ENCODE measurements at regions not wholly inside any gene's neighbourhood (a gene's known extent, or its start where the extent isn't known, plus 50 kb on each side); places are given as distances from the start of the nearest gene placed in this dataset.
A peak's percentile ranks its signal among the peaks of the same experiment; 100 is the strongest.

- TF ChIP-seq CTCF (IDR thresholded peaks at IDR 0.05) = no peak
- peak; percentile 61 for DNase-seq (ENCODE audit: low spot score)
- H3K27ac ChIP-seq = no peak overlapping the region
- no peak overlapping the region for H3K4me3 ChIP-seq
Measured at GRCh38 chr10:11396311-11396955, 215.0 kb downstream of the USP6NL start.

GRCh38 chr10:11395581-11396310, 215.7 kb downstream of the USP6NL start:
- no peak overlapping the region for H3K4me3 ChIP-seq
- H3K27ac ChIP-seq = no peak overlapping the region
- peak; percentile 29 for DNase-seq (ENCODE audit: low spot score)
- no peak for TF ChIP-seq CTCF (IDR thresholded peaks at IDR 0.05)

- Histone ChIP-seq H3K27ac (no peak overlapping the region), H3K4me3 (no peak overlapping the region)
- TF ChIP-seq CTCF (IDR thresholded peaks at IDR 0.05) = no peak
- DNase-seq (ENCODE audit: low spot score) = no peak
Measured at GRCh38 chr10:11395161-11395560, 216.3 kb downstream of the USP6NL start.

DNA sequence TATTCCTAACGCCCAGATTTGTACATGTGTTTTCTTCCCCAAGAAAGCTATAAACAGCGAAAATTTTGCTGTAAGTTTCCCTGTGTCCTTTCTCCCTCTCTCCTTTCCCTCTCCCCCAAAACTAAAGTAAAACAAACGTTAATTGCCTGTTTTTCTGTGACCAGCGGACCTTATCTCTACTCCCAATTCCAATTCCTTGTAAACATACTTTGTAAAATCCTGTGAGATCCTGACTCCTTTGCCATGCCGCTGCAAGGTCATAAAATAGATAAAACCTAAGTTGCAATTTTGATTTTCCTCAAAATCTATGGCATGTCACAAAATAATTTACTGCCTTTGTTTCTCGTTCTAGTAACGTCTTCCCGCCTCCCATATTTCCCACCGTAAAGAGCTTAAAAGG, 217.6 kb downstream of the USP6NL start:
- no peak for TF ChIP-seq CTCF (IDR thresholded peaks at IDR 0.05)
- DNase-seq (ENCODE audit: low spot score) = no peak
- Histone ChIP-seq H3K27ac (no peak overlapping the region), H3K4me3 (no peak overlapping the region)

DNA sequence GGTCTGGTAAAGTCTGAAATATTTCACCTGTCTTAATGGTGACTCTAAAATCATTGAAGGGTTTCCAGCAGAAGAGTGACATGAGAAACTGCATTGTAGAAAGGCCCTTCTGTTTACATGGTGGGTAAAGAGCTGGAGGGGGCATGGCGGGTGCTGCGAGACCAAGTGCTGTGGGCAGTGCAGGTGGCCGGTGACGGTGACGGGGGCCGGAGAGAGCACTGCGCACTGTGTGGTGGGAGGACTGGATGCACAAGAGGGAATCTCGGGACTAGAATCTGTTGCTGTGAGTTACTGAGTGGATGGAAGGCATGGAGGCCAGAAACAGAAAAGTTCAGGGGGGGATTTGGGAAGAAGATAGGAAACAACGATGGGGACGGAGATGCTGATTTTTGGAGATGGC, 218.7 kb downstream of the USP6NL start:
- Histone ChIP-seq H3K27ac (no peak overlapping the region), H3K4me3 (no peak overlapping the region)
- no peak for DNase-seq (ENCODE audit: low spot score)
- TF ChIP-seq CTCF (IDR thresholded peaks at IDR 0.05) = no peak

GRCh38 chr10:11388996-11389395, 222.5 kb downstream of the USP6NL start:
- Histone ChIP-seq H3K27ac (no peak overlapping the region), H3K4me3 (no peak overlapping the region)
- no peak for DNase-seq (ENCODE audit: low spot score)
- no peak for TF ChIP-seq CTCF (IDR thresholded peaks at IDR 0.05)
